ENCODE measurements at regions not wholly inside any gene's neighbourhood (a gene's known extent, or its start where the extent isn't known, plus 50 kb on each side); places are given as distances from the start of the nearest gene placed in this dataset.

DNA sequence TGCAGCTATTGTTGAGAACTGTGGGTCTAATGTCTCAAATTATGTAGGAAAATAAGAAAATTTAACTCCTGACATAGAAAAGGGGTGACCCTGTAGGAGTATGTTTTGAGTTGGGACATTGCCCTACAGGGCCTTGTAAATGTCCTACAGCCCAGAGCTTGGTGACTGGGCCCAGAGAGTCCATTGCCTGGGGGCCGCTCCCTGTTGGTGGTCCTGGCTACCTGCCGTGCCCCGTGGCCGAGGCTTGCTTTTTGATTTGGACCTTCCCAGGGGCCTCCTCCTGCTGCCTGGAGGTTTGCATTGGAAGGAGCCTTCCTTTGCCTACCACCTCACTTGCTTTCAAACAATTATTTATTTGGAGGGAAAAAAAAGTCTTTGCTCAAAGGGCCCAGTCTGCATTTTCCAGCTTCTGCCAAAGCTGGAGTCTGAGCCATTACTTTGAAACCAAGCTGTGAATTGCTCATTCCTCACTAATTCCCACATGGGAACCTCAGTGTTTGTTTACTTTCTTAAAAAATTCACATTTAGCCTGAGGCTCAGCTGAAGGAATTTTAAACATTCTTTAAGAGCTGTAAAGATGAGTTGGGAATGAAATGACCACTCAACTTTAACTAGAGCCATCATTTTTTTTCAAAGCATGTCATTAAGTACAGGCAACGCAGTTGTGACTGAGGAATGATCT, 355.0 kb downstream of the GLRX3 start:
- no peak for DNase-seq (ENCODE audit: low read depth in 1 of 2, low spot score in 1 of 2)

DNA sequence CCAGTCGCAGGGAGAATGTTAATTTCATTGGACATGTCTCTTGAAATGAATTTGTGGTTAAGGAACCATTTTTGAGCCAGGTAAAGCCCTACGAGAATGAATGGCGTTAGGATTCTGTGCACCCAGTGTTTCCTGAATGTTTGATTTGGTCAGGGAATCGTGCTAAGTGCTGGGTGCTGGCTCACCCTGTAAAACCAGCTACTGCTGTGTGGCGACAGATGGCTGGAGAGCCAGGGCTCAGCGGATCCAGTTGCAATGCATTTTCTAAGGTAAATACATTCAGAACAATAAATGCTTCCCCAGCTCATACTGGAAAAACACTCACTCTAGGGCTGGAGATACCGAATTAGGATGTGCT, 355.5 kb downstream of the GLRX3 start:
- DNase-seq (ENCODE audit: low read depth in 1 of 2, low spot score in 1 of 2), result no peak
- Histone ChIP-seq H3K4me3 (replicated peaks; ENCODE audit: insufficient read depth, low read length) (no peak overlapping the region), H3K27me3 (ENCODE audit: insufficient read depth, poor library complexity, severe bottlenecking) (no peaks in the 10 kb centered on the region), H3K27ac (replicated peaks) (no peak overlapping the region)
- TF ChIP-seq, protein P1, sequence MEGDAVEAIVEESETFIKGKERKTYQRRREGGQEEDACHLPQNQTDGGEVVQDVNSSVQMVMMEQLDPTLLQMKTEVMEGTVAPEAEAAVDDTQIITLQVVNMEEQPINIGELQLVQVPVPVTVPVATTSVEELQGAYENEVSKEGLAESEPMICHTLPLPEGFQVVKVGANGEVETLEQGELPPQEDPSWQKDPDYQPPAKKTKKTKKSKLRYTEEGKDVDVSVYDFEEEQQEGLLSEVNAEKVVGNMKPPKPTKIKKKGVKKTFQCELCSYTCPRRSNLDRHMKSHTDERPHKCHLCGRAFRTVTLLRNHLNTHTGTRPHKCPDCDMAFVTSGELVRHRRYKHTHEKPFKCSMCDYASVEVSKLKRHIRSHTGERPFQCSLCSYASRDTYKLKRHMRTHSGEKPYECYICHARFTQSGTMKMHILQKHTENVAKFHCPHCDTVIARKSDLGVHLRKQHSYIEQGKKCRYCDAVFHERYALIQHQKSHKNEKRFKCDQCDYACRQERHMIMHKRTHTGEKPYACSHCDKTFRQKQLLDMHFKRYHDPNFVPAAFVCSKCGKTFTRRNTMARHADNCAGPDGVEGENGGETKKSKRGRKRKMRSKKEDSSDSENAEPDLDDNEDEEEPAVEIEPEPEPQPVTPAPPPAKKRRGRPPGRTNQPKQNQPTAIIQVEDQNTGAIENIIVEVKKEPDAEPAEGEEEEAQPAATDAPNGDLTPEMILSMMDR (IDR thresholded peaks at IDR 0.05; ENCODE audit: insufficient read depth, low read length), result no peak
- TF ChIP-seq SPI1 (IDR thresholded peaks at IDR 0.05; ENCODE audit: borderline replicate concordance, low read depth) (no peak), POLR2AphosphoS5 (IDR thresholded peaks at IDR 0.05; ENCODE audit: low read depth) (no peak), GABPA (IDR thresholded peaks at IDR 0.05; ENCODE audit: low read depth) (no peak)
- TF ChIP-seq, protein P2, sequence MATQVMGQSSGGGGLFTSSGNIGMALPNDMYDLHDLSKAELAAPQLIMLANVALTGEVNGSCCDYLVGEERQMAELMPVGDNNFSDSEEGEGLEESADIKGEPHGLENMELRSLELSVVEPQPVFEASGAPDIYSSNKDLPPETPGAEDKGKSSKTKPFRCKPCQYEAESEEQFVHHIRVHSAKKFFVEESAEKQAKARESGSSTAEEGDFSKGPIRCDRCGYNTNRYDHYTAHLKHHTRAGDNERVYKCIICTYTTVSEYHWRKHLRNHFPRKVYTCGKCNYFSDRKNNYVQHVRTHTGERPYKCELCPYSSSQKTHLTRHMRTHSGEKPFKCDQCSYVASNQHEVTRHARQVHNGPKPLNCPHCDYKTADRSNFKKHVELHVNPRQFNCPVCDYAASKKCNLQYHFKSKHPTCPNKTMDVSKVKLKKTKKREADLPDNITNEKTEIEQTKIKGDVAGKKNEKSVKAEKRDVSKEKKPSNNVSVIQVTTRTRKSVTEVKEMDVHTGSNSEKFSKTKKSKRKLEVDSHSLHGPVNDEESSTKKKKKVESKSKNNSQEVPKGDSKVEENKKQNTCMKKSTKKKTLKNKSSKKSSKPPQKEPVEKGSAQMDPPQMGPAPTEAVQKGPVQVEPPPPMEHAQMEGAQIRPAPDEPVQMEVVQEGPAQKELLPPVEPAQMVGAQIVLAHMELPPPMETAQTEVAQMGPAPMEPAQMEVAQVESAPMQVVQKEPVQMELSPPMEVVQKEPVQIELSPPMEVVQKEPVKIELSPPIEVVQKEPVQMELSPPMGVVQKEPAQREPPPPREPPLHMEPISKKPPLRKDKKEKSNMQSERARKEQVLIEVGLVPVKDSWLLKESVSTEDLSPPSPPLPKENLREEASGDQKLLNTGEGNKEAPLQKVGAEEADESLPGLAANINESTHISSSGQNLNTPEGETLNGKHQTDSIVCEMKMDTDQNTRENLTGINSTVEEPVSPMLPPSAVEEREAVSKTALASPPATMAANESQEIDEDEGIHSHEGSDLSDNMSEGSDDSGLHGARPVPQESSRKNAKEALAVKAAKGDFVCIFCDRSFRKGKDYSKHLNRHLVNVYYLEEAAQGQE (IDR thresholded peaks at IDR 0.05; ENCODE audit: insufficient replicate concordance, low read depth), result no peak

More for the DNA sequence above, 355.0 kb downstream of the GLRX3 start:
- TF ChIP-seq, protein P2 (IDR thresholded peaks at IDR 0.05; ENCODE audit: insufficient replicate concordance, low read depth), result no peak
- TF ChIP-seq GABPA (IDR thresholded peaks at IDR 0.05; ENCODE audit: low read depth) (no peak), SPI1 (IDR thresholded peaks at IDR 0.05; ENCODE audit: borderline replicate concordance, low read depth) (no peak), POLR2AphosphoS5 (IDR thresholded peaks at IDR 0.05; ENCODE audit: low read depth) (no peak)
- TF ChIP-seq, protein P1 (IDR thresholded peaks at IDR 0.05; ENCODE audit: insufficient read depth, low read length), result no peak
- Histone ChIP-seq H3K27ac (replicated peaks) (no peak overlapping the region), H3K4me3 (replicated peaks; ENCODE audit: insufficient read depth, low read length) (no peak overlapping the region), H3K27me3 (ENCODE audit: insufficient read depth, poor library complexity, severe bottlenecking) (no peaks in the 10 kb centered on the region)

DNA sequence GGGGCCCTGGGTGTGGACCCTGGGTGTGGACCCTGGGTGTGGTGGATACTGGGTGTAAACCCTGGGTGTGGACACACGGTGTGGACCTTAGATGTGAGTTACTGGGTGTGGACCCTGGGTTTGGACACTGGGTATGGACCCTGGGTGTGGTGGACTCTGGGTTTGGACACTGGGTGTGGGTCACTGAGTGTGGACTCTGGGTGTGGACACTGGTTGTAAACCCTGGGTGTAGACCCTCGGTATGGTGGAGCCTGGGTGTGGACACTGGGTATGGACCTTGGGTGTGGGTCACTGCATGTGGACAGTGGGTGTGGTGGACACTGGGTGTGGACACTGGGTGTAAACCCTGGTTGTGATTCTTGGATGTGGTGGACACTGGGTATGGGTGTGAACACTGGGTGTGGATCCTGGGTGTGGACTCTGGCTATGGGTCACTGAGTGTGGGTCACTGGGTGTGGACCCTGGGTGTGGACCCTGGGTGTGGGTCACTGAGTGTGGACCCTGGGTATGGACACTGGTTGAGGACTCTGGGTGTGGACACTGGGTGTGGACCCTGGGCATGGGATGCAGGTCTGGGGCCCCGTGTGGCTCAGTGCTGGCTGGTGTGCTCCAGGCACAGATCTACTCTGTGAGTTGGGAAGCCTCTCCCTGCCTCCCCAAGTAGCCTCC, 356.2 kb downstream of the GLRX3 start:
- no peak overlapping the region for H3K27ac ChIP-seq (replicated peaks)
- TF ChIP-seq, protein P2 (IDR thresholded peaks at IDR 0.05; ENCODE audit: insufficient replicate concordance, low read depth), result no peak
- TF ChIP-seq, protein P1 (IDR thresholded peaks at IDR 0.05; ENCODE audit: insufficient read depth, low read length), result no peak
- TF ChIP-seq POLR2AphosphoS5 (IDR thresholded peaks at IDR 0.05; ENCODE audit: low read depth) (no peak), GABPA (IDR thresholded peaks at IDR 0.05; ENCODE audit: low read depth) (no peak), SPI1 (IDR thresholded peaks at IDR 0.05; ENCODE audit: borderline replicate concordance, low read depth) (no peak)

More for the DNA sequence above, 356.2 kb downstream of the GLRX3 start:
- no peak for DNase-seq (ENCODE audit: low read depth in 1 of 2, low spot score in 1 of 2)
- no peaks in the 10 kb centered on the region for H3K27me3 ChIP-seq (ENCODE audit: insufficient read depth, poor library complexity, severe bottlenecking)
- H3K4me3 ChIP-seq (replicated peaks; ENCODE audit: insufficient read depth, low read length), result no peak overlapping the region
